ENCODE measurements at regions not wholly inside any gene's neighbourhood (a gene's known extent, or its start where the extent isn't known, plus 50 kb on each side); places are given as distances from the start of the nearest gene placed in this dataset.

DNA sequence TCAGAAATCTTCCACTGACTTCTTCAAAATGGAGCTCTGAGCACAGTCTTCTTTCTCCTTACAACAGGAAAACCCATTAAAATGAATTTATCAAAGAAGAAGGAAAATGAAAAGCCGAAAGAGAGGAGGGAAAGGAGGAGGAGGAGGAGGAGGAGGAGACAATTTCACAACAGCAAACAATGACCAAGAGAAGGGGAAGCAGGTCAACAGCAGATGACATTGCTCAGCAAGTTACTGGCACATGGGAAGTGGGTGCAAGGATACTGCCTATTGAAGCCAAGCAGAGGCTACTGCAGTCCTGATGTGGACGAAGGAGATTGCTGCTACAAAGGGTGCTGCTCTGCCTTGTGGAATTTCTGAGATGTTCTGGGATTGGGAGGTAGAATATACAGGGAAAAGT, 140.0 kb upstream of the FOXN2 start (continued):
- TF ChIP-seq ZNF891 (CRISPR knock-in tag; IDR thresholded peaks at IDR 0.05), result no peak
- no peak for TF ChIP-seq SNRNP70 (IDR thresholded peaks at IDR 0.05; ENCODE audit: low read depth, low read length)
- TF ChIP-seq, protein P1, sequence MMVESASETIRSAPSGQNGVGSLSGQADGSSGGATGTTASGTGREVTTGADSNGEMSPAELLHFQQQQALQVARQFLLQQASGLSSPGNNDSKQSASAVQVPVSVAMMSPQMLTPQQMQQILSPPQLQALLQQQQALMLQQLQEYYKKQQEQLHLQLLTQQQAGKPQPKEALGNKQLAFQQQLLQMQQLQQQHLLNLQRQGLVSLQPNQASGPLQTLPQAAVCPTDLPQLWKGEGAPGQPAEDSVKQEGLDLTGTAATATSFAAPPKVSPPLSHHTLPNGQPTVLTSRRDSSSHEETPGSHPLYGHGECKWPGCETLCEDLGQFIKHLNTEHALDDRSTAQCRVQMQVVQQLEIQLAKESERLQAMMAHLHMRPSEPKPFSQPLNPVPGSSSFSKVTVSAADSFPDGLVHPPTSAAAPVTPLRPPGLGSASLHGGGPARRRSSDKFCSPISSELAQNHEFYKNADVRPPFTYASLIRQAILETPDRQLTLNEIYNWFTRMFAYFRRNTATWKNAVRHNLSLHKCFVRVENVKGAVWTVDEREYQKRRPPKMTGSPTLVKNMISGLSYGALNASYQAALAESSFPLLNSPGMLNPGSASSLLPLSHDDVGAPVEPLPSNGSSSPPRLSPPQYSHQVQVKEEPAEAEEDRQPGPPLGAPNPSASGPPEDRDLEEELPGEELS (CRISPR knock-in tag; IDR thresholded peaks at IDR 0.05), result peak; percentile 35; the same call in 1 of the 2 replicates
- 0 out of 2 replicates have a peak, but pooled peaks have one; percentile 49 for TF ChIP-seq CEBPG (CRISPR knock-in tag; IDR thresholded peaks at IDR 0.05)
- TF ChIP-seq, protein P2, sequence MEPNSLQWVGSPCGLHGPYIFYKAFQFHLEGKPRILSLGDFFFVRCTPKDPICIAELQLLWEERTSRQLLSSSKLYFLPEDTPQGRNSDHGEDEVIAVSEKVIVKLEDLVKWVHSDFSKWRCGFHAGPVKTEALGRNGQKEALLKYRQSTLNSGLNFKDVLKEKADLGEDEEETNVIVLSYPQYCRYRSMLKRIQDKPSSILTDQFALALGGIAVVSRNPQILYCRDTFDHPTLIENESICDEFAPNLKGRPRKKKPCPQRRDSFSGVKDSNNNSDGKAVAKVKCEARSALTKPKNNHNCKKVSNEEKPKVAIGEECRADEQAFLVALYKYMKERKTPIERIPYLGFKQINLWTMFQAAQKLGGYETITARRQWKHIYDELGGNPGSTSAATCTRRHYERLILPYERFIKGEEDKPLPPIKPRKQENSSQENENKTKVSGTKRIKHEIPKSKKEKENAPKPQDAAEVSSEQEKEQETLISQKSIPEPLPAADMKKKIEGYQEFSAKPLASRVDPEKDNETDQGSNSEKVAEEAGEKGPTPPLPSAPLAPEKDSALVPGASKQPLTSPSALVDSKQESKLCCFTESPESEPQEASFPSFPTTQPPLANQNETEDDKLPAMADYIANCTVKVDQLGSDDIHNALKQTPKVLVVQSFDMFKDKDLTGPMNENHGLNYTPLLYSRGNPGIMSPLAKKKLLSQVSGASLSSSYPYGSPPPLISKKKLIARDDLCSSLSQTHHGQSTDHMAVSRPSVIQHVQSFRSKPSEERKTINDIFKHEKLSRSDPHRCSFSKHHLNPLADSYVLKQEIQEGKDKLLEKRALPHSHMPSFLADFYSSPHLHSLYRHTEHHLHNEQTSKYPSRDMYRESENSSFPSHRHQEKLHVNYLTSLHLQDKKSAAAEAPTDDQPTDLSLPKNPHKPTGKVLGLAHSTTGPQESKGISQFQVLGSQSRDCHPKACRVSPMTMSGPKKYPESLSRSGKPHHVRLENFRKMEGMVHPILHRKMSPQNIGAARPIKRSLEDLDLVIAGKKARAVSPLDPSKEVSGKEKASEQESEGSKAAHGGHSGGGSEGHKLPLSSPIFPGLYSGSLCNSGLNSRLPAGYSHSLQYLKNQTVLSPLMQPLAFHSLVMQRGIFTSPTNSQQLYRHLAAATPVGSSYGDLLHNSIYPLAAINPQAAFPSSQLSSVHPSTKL (CRISPR knock-in tag; IDR thresholded peaks at IDR 0.05), result peak; percentile 65
- TF ChIP-seq SP5 (CRISPR knock-in tag; IDR thresholded peaks at IDR 0.05; ENCODE audit: borderline replicate concordance, low read depth), result peak; percentile 78; the same call in 1 of the 2 replicates
- no peak for TF ChIP-seq KDM5B (CRISPR knock-in tag; IDR thresholded peaks at IDR 0.05; ENCODE audit: borderline replicate concordance)
- peak; percentile 50; the same call in 1 of the 2 replicates for TF ChIP-seq FOXA3 (CRISPR knock-in tag; IDR thresholded peaks at IDR 0.05)
- TF ChIP-seq KLF9 (CRISPR knock-in tag; IDR thresholded peaks at IDR 0.05; ENCODE audit: low read depth), result no peak
- TF ChIP-seq ZNF253 (CRISPR knock-in tag; IDR thresholded peaks at IDR 0.05; ENCODE audit: borderline replicate concordance), result no peak
- TF ChIP-seq IRX3 (CRISPR knock-in tag; IDR thresholded peaks at IDR 0.05; ENCODE audit: borderline replicate concordance, low read depth), result no peak
- peak; percentile 73 for TF ChIP-seq FOSL2 (CRISPR knock-in tag; IDR thresholded peaks at IDR 0.05)
- TF ChIP-seq, protein P3, sequence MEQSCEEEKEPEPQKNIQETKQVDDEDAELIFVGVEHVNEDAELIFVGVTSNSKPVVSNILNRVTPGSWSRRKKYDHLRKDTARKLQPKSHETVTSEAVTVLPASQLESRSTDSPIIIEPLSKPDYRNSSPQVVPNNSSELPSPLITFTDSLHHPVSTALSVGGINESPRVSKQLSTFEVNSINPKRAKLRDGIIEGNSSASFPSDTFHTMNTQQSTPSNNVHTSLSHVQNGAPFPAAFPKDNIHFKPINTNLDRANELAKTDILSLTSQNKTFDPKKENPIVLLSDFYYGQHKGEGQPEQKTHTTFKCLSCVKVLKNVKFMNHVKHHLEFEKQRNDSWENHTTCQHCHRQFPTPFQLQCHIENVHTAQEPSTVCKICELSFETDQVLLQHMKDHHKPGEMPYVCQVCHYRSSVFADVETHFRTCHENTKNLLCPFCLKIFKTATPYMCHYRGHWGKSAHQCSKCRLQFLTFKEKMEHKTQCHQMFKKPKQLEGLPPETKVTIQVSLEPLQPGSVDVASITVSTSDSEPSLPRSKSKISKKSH (CRISPR knock-in tag; IDR thresholded peaks at IDR 0.05; ENCODE audit: borderline replicate concordance), result no peak
- 0 out of 2 replicates have a peak, but pooled peaks have one; percentile 34 for TF ChIP-seq ELF3 (CRISPR knock-in tag; IDR thresholded peaks at IDR 0.05)
- TF ChIP-seq EHMT2 (IDR thresholded peaks at IDR 0.05; ENCODE audit: borderline replicate concordance, low read depth, low read length), result no peak
- TF ChIP-seq FOXO1 (CRISPR knock-in tag; IDR thresholded peaks at IDR 0.05), result 0 out of 2 replicates have a peak, but pooled peaks have one; percentile 28
- TF ChIP-seq RXRB (CRISPR knock-in tag; IDR thresholded peaks at IDR 0.05; ENCODE audit: borderline replicate concordance), result peak; percentile 19; the same call in 1 of the 2 replicates
- no peak for TF ChIP-seq MED1 (CRISPR knock-in tag; IDR thresholded peaks at IDR 0.05)
- TF ChIP-seq, protein P4, sequence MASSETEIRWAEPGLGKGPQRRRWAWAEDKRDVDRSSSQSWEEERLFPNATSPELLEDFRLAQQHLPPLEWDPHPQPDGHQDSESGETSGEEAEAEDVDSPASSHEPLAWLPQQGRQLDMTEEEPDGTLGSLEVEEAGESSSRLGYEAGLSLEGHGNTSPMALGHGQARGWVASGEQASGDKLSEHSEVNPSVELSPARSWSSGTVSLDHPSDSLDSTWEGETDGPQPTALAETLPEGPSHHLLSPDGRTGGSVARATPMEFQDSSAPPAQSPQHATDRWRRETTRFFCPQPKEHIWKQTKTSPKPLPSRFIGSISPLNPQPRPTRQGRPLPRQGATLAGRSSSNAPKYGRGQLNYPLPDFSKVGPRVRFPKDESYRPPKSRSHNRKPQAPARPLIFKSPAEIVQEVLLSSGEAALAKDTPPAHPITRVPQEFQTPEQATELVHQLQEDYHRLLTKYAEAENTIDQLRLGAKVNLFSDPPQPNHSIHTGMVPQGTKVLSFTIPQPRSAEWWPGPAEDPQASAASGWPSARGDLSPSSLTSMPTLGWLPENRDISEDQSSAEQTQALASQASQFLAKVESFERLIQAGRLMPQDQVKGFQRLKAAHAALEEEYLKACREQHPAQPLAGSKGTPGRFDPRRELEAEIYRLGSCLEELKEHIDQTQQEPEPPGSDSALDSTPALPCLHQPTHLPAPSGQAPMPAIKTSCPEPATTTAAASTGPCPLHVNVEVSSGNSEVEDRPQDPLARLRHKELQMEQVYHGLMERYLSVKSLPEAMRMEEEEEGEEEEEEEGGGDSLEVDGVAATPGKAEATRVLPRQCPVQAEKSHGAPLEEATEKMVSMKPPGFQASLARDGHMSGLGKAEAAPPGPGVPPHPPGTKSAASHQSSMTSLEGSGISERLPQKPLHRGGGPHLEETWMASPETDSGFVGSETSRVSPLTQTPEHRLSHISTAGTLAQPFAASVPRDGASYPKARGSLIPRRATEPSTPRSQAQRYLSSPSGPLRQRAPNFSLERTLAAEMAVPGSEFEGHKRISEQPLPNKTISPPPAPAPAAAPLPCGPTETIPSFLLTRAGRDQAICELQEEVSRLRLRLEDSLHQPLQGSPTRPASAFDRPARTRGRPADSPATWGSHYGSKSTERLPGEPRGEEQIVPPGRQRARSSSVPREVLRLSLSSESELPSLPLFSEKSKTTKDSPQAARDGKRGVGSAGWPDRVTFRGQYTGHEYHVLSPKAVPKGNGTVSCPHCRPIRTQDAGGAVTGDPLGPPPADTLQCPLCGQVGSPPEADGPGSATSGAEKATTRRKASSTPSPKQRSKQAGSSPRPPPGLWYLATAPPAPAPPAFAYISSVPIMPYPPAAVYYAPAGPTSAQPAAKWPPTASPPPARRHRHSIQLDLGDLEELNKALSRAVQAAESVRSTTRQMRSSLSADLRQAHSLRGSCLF (CRISPR knock-in tag; IDR thresholded peaks at IDR 0.05; ENCODE audit: borderline replicate concordance), result no peak
